ENCODE measurements at regions not wholly inside any gene's neighbourhood (a gene's known extent, or its start where the extent isn't known, plus 50 kb on each side); places are given as distances from the start of the nearest gene placed in this dataset.

- peak; percentile 40 for DNase-seq (ENCODE audit: extremely low spot score, unreplicated experiment)
- H3K4me3 Mint-ChIP-seq (ENCODE audit: unreplicated experiment), result no peak overlapping the region
- no peak overlapping the region for H3K27ac Mint-ChIP-seq (ENCODE audit: unreplicated experiment)
- H3K4me1 Mint-ChIP-seq (ENCODE audit: unreplicated experiment), result peaks cover 23% of the 10 kb centered on the region
- H3K27me3 Mint-ChIP-seq (ENCODE audit: unreplicated experiment), result peaks cover 40% of the 10 kb centered on the region
- H3K36me3 Mint-ChIP-seq (ENCODE audit: unreplicated experiment), result no peaks in the 10 kb centered on the region
- no peak for TF ChIP-seq CTCF (IDR thresholded peaks at IDR 0.05)
- no peaks in the 10 kb centered on the region for H3K9me3 Mint-ChIP-seq (ENCODE audit: unreplicated experiment)
Observed at GRCh38 chr1:228906223-228906860, 171.1 kb downstream of the RHOU start.

GRCh38 chr1:228911225-228912210 lies 176.2 kb downstream of the RHOU start:
- Mint-ChIP-seq H3K27me3 (ENCODE audit: unreplicated experiment) (peaks cover 33% of the 10 kb centered on the region), H3K27ac (ENCODE audit: unreplicated experiment) (no peak overlapping the region), H3K4me3 (ENCODE audit: unreplicated experiment) (no peak overlapping the region)

GRCh38 chr1:228913626-228914414 lies 178.5 kb downstream of the RHOU start:
- Mint-ChIP-seq H3K4me3 (ENCODE audit: unreplicated experiment) (no peak overlapping the region), H3K27ac (ENCODE audit: unreplicated experiment) (no peak overlapping the region), H3K36me3 (ENCODE audit: unreplicated experiment) (no peaks in the 10 kb centered on the region), H3K9me3 (ENCODE audit: unreplicated experiment) (peaks cover 3% of the 10 kb centered on the region), H3K4me1 (ENCODE audit: unreplicated experiment) (peaks cover 5% of the 10 kb centered on the region), H3K27me3 (ENCODE audit: unreplicated experiment) (peaks cover 22% of the 10 kb centered on the region)
- no peak for DNase-seq (ENCODE audit: extremely low spot score, unreplicated experiment)
- no peak for TF ChIP-seq CTCF (IDR thresholded peaks at IDR 0.05)

More at GRCh38 chr1:228911225-228912210, 176.2 kb downstream of the RHOU start:
- H3K36me3 Mint-ChIP-seq (ENCODE audit: unreplicated experiment), result no peaks in the 10 kb centered on the region
- TF ChIP-seq CTCF (IDR thresholded peaks at IDR 0.05), result no peak
- peaks cover 3% of the 10 kb centered on the region for H3K9me3 Mint-ChIP-seq (ENCODE audit: unreplicated experiment)
- peak; percentile 44 for DNase-seq (ENCODE audit: extremely low spot score, unreplicated experiment)
- H3K4me1 Mint-ChIP-seq (ENCODE audit: unreplicated experiment), result no peaks in the 10 kb centered on the region

GRCh38 chr1:228914700-228915099 lies 179.4 kb downstream of the RHOU start:
- no peak for TF ChIP-seq CTCF (IDR thresholded peaks at IDR 0.05)

More at GRCh38 chr1:228914700-228915099, 179.4 kb downstream of the RHOU start:
- Mint-ChIP-seq H3K9me3 (ENCODE audit: unreplicated experiment) (peaks cover 3% of the 10 kb centered on the region), H3K27ac (ENCODE audit: unreplicated experiment) (no peak overlapping the region), H3K4me1 (ENCODE audit: unreplicated experiment) (peaks cover 5% of the 10 kb centered on the region), H3K36me3 (ENCODE audit: unreplicated experiment) (no peaks in the 10 kb centered on the region), H3K4me3 (ENCODE audit: unreplicated experiment) (no peak overlapping the region), H3K27me3 (ENCODE audit: unreplicated experiment) (peaks cover 15% of the 10 kb centered on the region)
- no peak for DNase-seq (ENCODE audit: extremely low spot score, unreplicated experiment)

All from osteocyte (in vitro differentiated cells).